ENCODE measurements at regions not wholly inside any gene's neighbourhood (a gene's known extent, or its start where the extent isn't known, plus 50 kb on each side); places are given as distances from the start of the nearest gene placed in this dataset.

DNA sequence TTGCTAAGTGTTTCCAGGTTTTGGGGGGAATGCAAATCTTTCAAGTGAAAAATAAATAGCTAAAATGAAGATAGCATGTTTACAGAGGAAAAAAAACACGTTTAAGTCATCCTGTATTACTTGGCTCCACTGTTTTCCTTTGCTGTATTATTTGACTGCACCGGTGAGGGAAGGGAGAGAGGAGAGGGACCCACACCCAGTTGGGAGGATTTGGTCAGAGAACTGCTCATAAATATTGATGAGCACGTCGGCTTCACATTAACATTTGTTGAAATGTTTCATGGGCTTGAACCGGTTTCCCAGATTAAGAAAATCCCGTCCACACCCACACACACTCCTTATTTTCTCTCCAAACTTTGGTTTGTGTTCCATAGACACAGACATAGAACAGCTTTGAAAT is 493.8 kb upstream of the MGMT start:
- Histone ChIP-seq H3K9me3 (no peaks in the 10 kb centered on the region), H3K27me3 (no peaks in the 10 kb centered on the region), H3K4me1 (ENCODE audit: control insufficient read depth in 1 of 2, insufficient read depth in 1 of 2, low read depth in 1 of 2, low read length in 1 of 2) (no peaks in the 10 kb centered on the region), H3K27ac (no peak overlapping the region), H3K36me3 (no peaks in the 10 kb centered on the region), H3K4me3 (ENCODE audit: low read depth in 1 of 2, low read length in 1 of 2) (no peak overlapping the region)
- TF ChIP-seq CTCF (IDR thresholded peaks at IDR 0.05), result no peak

DNA sequence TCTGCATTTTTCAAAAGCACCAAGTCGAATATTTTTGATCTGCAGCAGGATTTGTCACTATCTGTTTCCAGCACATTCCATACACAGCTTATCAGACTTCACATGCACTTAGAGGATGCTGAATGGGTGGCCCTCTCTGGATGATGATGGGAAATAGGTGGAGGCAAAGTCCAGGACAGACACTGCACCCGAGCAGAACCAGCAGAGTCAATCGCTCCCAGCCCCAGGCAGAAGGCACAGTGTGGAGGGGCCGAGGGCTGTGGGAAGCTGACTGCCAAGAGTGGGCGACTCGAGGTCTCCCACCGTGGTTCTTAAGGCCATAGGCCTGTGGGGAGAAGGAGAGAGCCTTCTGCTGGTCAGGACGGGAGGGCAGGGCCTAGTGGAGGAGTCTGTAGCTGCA is 490.2 kb upstream of the MGMT start:
- Histone ChIP-seq H3K27ac (no peak overlapping the region), H3K4me3 (ENCODE audit: low read depth in 1 of 2, low read length in 1 of 2) (no peak overlapping the region), H3K4me1 (ENCODE audit: control insufficient read depth in 1 of 2, insufficient read depth in 1 of 2, low read depth in 1 of 2, low read length in 1 of 2) (no peaks in the 10 kb centered on the region), H3K9me3 (no peaks in the 10 kb centered on the region), H3K36me3 (no peaks in the 10 kb centered on the region), H3K27me3 (no peaks in the 10 kb centered on the region)
- no peak for TF ChIP-seq CTCF (IDR thresholded peaks at IDR 0.05)

GRCh38 chr10:128978211-128978610 is 488.8 kb upstream of the MGMT start:
- Histone ChIP-seq H3K4me1 (ENCODE audit: control insufficient read depth in 1 of 2, insufficient read depth in 1 of 2, low read depth in 1 of 2, low read length in 1 of 2) (no peaks in the 10 kb centered on the region), H3K27me3 (no peaks in the 10 kb centered on the region), H3K4me3 (ENCODE audit: low read depth in 1 of 2, low read length in 1 of 2) (no peak overlapping the region), H3K36me3 (no peaks in the 10 kb centered on the region), H3K27ac (no peak overlapping the region), H3K9me3 (no peaks in the 10 kb centered on the region)
- TF ChIP-seq CTCF (IDR thresholded peaks at IDR 0.05), result no peak

GRCh38 chr10:128979405-128979804 is 487.6 kb upstream of the MGMT start:
- Histone ChIP-seq H3K27ac (no peak overlapping the region), H3K36me3 (no peaks in the 10 kb centered on the region), H3K27me3 (no peaks in the 10 kb centered on the region), H3K4me1 (ENCODE audit: control insufficient read depth in 1 of 2, insufficient read depth in 1 of 2, low read depth in 1 of 2, low read length in 1 of 2) (no peaks in the 10 kb centered on the region), H3K4me3 (ENCODE audit: low read depth in 1 of 2, low read length in 1 of 2) (no peak overlapping the region), H3K9me3 (no peaks in the 10 kb centered on the region)
- no peak for TF ChIP-seq CTCF (IDR thresholded peaks at IDR 0.05)

GRCh38 chr10:128981251-128981650 is 485.8 kb upstream of the MGMT start:
- H3K4me1 ChIP-seq (ENCODE audit: control insufficient read depth in 1 of 2, insufficient read depth in 1 of 2, low read depth in 1 of 2, low read length in 1 of 2), result no peaks in the 10 kb centered on the region
- no peaks in the 10 kb centered on the region for H3K27me3 ChIP-seq
- H3K27ac ChIP-seq, result no peak overlapping the region
- H3K9me3 ChIP-seq, result no peaks in the 10 kb centered on the region
- H3K4me3 ChIP-seq (ENCODE audit: low read depth in 1 of 2, low read length in 1 of 2), result no peak overlapping the region
- H3K36me3 ChIP-seq, result no peaks in the 10 kb centered on the region
- no peak for TF ChIP-seq CTCF (IDR thresholded peaks at IDR 0.05)
